Mesendoderm (in vitro differentiated cells): ENCODE measurements at regions not wholly inside any gene's neighbourhood (a gene's known extent, or its start where the extent isn't known, plus 50 kb on each side); places are given as distances from the start of the nearest gene placed in this dataset.

Experiments used
- DNase-seq: peaks from one replicate; pipeline ENCODE4 v3.0.0; 2013
- H2AK5ac ChIP-seq: 2 replicates; pipeline ENCODE4 v1.6.1; 2013; ENCODE audit warnings: low read length, inconsistent platforms
- H2BK120ac ChIP-seq: 2 replicates; pipeline ENCODE4 v1.6.1; 2013; ENCODE audit warnings: low read depth, mild to moderate bottlenecking, low read length, moderate library complexity, mixed read lengths
- H2BK15ac ChIP-seq: replicated peaks from 2 replicates; pipeline ENCODE4 v1.6.1; 2013; ENCODE audit warnings: low read depth, mild to moderate bottlenecking, moderate library complexity
- H2BK5ac ChIP-seq: 2 replicates; pipeline ENCODE4 v1.6.1; 2013; ENCODE audit warnings: low read length, inconsistent platforms
- H3K18ac ChIP-seq: 2 replicates; pipeline ENCODE4 v1.6.1; 2013; ENCODE audit warnings: mild to moderate bottlenecking, low read length, mixed read lengths
- H3K23ac ChIP-seq: one replicate; pipeline ENCODE4 v1.6.1; 2013; ENCODE audit warnings: low read length
- H3K27ac ChIP-seq: 2 replicates; pipeline ENCODE4 v1.5.1; 2013; ENCODE audit warnings: low read depth, mild to moderate bottlenecking, inconsistent platforms, low read length, moderate library complexity
- H3K27me3 ChIP-seq: 2 replicates; pipeline ENCODE4 v1.6.1; 2013; ENCODE audit warnings: low read length, control low read depth, mild to moderate bottlenecking, inconsistent platforms; ENCODE audit not compliant: insufficient read depth, poor library complexity
- H3K36me3 ChIP-seq: 2 replicates; pipeline ENCODE4 v1.6.1; 2013; ENCODE audit warnings: low read length, inconsistent platforms; ENCODE audit not compliant: control insufficient read depth, insufficient read depth
- H3K4ac ChIP-seq: one replicate; pipeline ENCODE4 v1.6.1; 2013; ENCODE audit warnings: low read depth, mild to moderate bottlenecking, low read length, moderate library complexity
- H3K4me1 ChIP-seq: 2 replicates; pipeline ENCODE4 v1.6.1; 2013; ENCODE audit warnings: low read depth, low read length, inconsistent platforms; ENCODE audit not compliant: control insufficient read depth
- H3K4me2 ChIP-seq: 2 replicates; pipeline ENCODE4 v1.6.1; 2013; ENCODE audit warnings: low read length
- H3K4me3 ChIP-seq: 2 replicates; pipeline ENCODE4 v1.5.1; 2013; ENCODE audit warnings: mild to moderate bottlenecking, low read length
- H3K56ac ChIP-seq: one replicate; pipeline ENCODE4 v1.6.1; 2013; ENCODE audit warnings: low read length
- H3K79me1 ChIP-seq: 2 replicates; pipeline ENCODE4 v1.6.1; 2013; ENCODE audit warnings: low read length, inconsistent platforms
- H3K79me2 ChIP-seq: 2 replicates; pipeline ENCODE4 v1.6.1; 2013; ENCODE audit warnings: mild to moderate bottlenecking, low read length; ENCODE audit not compliant: control insufficient read depth, insufficient read depth
- H3K9ac ChIP-seq: 2 replicates; pipeline ENCODE4 v1.6.1; 2013; ENCODE audit warnings: low read length, inconsistent platforms
- H4K5ac ChIP-seq: one replicate; pipeline ENCODE4 v1.6.1; 2013; ENCODE audit warnings: low read length
- H4K8ac ChIP-seq: one replicate; pipeline ENCODE4 v1.6.1; 2013; ENCODE audit warnings: low read depth, mild to moderate bottlenecking, control low read depth, low read length, moderate library complexity
- WGBS: extraction: QIAGEN DNeasy Blood & Tissue Kit; methylation state at CpG from one replicate; pipeline ENCODE4 v1.1.7; 2013; ENCODE audit warnings: low lambda C conversion rate, missing lambda C conversion rate; ENCODE audit not compliant: insufficient coverage; ENCODE audit errors: extremely low coverage; 5-methylcytosine and 5-hydroxymethylcytosine counted together

- Histone ChIP-seq H2AK5ac (no peak overlapping the region), H3K4me2 (no peak overlapping the region), H3K4ac (no peak overlapping the region), H3K27me3 (no peaks in the 10 kb centered on the region), H3K4me3 (no peak overlapping the region), H4K8ac (no peak overlapping the region), H3K56ac (no peak overlapping the region), H3K27ac (no peak overlapping the region), H3K79me1 (no peaks in the 10 kb centered on the region), H3K9ac (no peak overlapping the region), H3K4me1 (no peaks in the 10 kb centered on the region), H4K5ac (no peak overlapping the region), H3K36me3 (no peaks in the 10 kb centered on the region), H3K18ac (no peak overlapping the region), H2BK120ac (no peak overlapping the region), H3K79me2 (no peaks in the 10 kb centered on the region), H2BK15ac (no peak overlapping the region), H2BK5ac (no peak overlapping the region), H3K23ac (no peak overlapping the region)
- WGBS = no CpG with 5 or more reads among the region's 2 CpGs
- DNase-seq = no peak
Measured at GRCh38 chr6:112713402-112713801, 366.3 kb downstream of the RFPL4B start.

DNA sequence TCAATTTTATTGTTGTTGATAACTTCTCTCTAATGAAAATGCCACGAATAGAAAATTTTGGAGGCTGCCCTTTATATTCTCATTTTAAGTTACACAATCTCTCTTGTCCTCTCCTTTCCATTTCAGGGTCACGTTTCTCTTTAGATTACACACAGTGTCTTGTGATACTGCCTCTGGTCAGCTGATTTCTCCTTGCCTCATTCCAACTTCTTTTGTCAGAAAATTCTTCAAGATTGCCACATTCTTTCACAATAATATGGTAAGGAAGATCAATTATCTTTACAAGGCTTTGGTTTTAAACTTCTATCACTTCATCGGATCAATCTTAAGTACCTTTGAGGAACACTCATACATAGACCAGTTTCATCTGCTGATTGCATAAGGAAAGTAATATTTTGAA lies 370.3 kb downstream of the RFPL4B start:
- no peak overlapping the region for H3K9ac ChIP-seq
- H2AK5ac ChIP-seq = no peak overlapping the region
- H3K27me3 ChIP-seq = no peaks in the 10 kb centered on the region
- no peak overlapping the region for H3K56ac ChIP-seq
- no peak overlapping the region for H2BK15ac ChIP-seq
- H3K18ac ChIP-seq = no peak overlapping the region
- no CpG with 5 or more reads among the region's 3 CpGs for WGBS
- no peaks in the 10 kb centered on the region for H3K4me1 ChIP-seq
- no peaks in the 10 kb centered on the region for H3K36me3 ChIP-seq
- DNase-seq = no peak
- H3K27ac ChIP-seq = no peak overlapping the region
- no peak overlapping the region for H2BK5ac ChIP-seq
- H4K5ac ChIP-seq = no peak overlapping the region
- H2BK120ac ChIP-seq = no peak overlapping the region
- H3K23ac ChIP-seq = no peak overlapping the region
- no peak overlapping the region for H3K4ac ChIP-seq
- H3K79me1 ChIP-seq = no peaks in the 10 kb centered on the region
- H3K4me3 ChIP-seq = no peak overlapping the region
- H3K79me2 ChIP-seq = no peaks in the 10 kb centered on the region
- no peak overlapping the region for H4K8ac ChIP-seq
- H3K4me2 ChIP-seq = no peak overlapping the region

- no peak overlapping the region for H2AK5ac ChIP-seq
- H4K8ac ChIP-seq = no peak overlapping the region
- no peak overlapping the region for H3K23ac ChIP-seq
- H3K18ac ChIP-seq = no peak overlapping the region
- no peaks in the 10 kb centered on the region for H3K27me3 ChIP-seq
- H3K56ac ChIP-seq = no peak overlapping the region
- no peak overlapping the region for H2BK15ac ChIP-seq
- WGBS = no CpG with 5 or more reads among the region's 2 CpGs
- H3K27ac ChIP-seq = no peak overlapping the region
- no peak overlapping the region for H3K4me3 ChIP-seq
- H2BK120ac ChIP-seq = no peak overlapping the region
- H3K79me2 ChIP-seq = no peaks in the 10 kb centered on the region
- no peak overlapping the region for H4K5ac ChIP-seq
- no peak for DNase-seq
- no peak overlapping the region for H3K4me2 ChIP-seq
- no peaks in the 10 kb centered on the region for H3K4me1 ChIP-seq
- H3K4ac ChIP-seq = no peak overlapping the region
- no peak overlapping the region for H2BK5ac ChIP-seq
- H3K9ac ChIP-seq = no peak overlapping the region
- H3K36me3 ChIP-seq = no peaks in the 10 kb centered on the region
- H3K79me1 ChIP-seq = no peaks in the 10 kb centered on the region
Measured at GRCh38 chr6:112717856-112718255, 370.7 kb downstream of the RFPL4B start.

DNA sequence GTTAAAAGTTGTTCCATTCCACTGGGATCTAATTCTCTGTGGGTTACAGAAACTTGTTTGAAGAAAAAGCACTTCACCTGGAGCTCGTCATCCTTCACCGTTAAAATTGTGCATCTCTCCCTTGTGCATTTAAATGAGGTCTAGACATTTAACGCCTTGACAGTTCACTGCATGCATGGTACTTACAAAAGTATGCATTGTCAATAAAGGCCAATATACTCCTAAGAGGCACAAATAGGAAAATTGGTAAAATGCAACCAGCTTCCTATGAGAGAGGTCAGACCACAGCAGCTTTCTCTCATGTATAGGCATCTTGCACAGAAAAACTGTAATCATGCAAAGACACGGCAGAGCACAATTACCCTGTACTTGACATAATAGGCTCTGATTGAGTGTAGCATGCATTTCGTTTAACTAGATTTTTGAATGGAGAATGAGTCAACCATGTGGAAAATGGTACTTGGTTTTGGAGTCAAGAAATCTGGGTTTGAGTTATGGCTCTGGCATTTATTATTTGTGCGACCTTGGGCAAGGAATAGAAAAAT lies 378.5 kb downstream of the RFPL4B start:
- H3K56ac ChIP-seq = no peak overlapping the region
- no peaks in the 10 kb centered on the region for H3K79me2 ChIP-seq
- no peak for DNase-seq
- no peak overlapping the region for H2AK5ac ChIP-seq
- H3K79me1 ChIP-seq = no peaks in the 10 kb centered on the region
- H3K4ac ChIP-seq = no peak overlapping the region
- H4K8ac ChIP-seq = no peak overlapping the region
- no peak overlapping the region for H3K9ac ChIP-seq
- H3K18ac ChIP-seq = no peak overlapping the region
- WGBS = no CpG with 5 or more reads among the region's 6 CpGs
- no peak overlapping the region for H3K4me2 ChIP-seq
- no peaks in the 10 kb centered on the region for H3K4me1 ChIP-seq
- H3K27me3 ChIP-seq = no peaks in the 10 kb centered on the region
- H2BK120ac ChIP-seq = no peak overlapping the region
- H3K27ac ChIP-seq = no peak overlapping the region
- H3K4me3 ChIP-seq = no peak overlapping the region
- no peak overlapping the region for H3K23ac ChIP-seq
- H2BK15ac ChIP-seq = no peak overlapping the region
- H4K5ac ChIP-seq = no peak overlapping the region
- no peaks in the 10 kb centered on the region for H3K36me3 ChIP-seq
- no peak overlapping the region for H2BK5ac ChIP-seq

DNA sequence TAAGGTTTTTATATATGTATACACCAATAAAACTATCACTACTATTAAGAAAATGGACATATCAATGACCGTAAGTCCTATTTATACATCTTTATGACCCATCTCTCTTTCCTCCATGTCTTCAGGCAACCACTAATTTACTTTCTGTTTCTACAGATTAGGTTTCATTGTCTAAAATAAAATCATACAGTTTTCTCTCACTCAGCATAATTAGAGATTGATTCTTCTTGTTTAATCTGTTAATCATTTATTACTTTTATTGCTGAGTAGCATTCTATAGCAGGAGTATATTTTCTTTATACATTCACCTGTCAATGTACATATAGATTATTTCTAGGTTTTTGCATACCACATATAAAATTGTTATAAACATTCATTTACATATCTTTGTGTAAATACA lies 388.0 kb downstream of the RFPL4B start:
- H3K4me2 ChIP-seq = no peak overlapping the region
- no peak overlapping the region for H4K5ac ChIP-seq
- no peak overlapping the region for H2BK120ac ChIP-seq
- no peaks in the 10 kb centered on the region for H3K4me1 ChIP-seq
- no peak overlapping the region for H3K4ac ChIP-seq
- no peak overlapping the region for H3K27ac ChIP-seq
- no peak overlapping the region for H2AK5ac ChIP-seq
- H2BK15ac ChIP-seq = no peak overlapping the region
- H3K79me1 ChIP-seq = no peaks in the 10 kb centered on the region
- H4K8ac ChIP-seq = no peak overlapping the region
- no peaks in the 10 kb centered on the region for H3K27me3 ChIP-seq
- no peak overlapping the region for H3K23ac ChIP-seq
- no peak overlapping the region for H3K4me3 ChIP-seq
- H3K9ac ChIP-seq = no peak overlapping the region
- DNase-seq = no peak
- WGBS = no CpG with 5 or more reads among the region's 1 CpG
- H3K56ac ChIP-seq = no peak overlapping the region
- H3K36me3 ChIP-seq = no peaks in the 10 kb centered on the region
- no peaks in the 10 kb centered on the region for H3K79me2 ChIP-seq
- no peak overlapping the region for H3K18ac ChIP-seq
- no peak overlapping the region for H2BK5ac ChIP-seq

DNA sequence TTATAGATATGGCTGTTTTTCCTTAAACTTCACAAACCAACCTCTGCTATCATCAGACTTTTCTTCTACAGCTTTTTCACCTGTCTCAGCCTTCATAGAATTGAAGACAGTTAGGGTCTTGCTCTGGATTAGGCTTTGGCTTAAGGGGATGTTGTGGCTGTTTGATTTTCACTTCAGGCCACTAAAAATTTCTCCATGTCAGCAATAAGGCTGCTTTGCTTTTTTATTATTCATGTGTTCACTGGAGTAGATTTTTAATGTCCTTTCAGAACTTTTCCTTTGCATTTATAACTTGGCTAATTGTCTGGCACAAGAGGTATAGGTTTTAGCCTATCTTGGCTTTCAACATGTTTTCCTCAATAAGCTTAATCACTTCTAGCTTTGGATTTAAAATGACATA lies 392.6 kb downstream of the RFPL4B start:
- Histone ChIP-seq H3K4me1 (no peaks in the 10 kb centered on the region), H4K8ac (no peak overlapping the region), H2AK5ac (no peak overlapping the region), H2BK5ac (no peak overlapping the region), H3K9ac (no peak overlapping the region), H3K79me2 (no peaks in the 10 kb centered on the region), H3K56ac (no peak overlapping the region), H2BK120ac (no peak overlapping the region), H3K79me1 (no peaks in the 10 kb centered on the region), H3K4ac (no peak overlapping the region), H2BK15ac (no peak overlapping the region), H3K36me3 (no peaks in the 10 kb centered on the region), H3K27ac (no peak overlapping the region), H4K5ac (no peak overlapping the region), H3K4me2 (no peak overlapping the region), H3K27me3 (no peaks in the 10 kb centered on the region), H3K23ac (no peak overlapping the region), H3K18ac (no peak overlapping the region), H3K4me3 (no peak overlapping the region)
- DNase-seq = no peak
